Neural cell (in vitro differentiated cells): ENCODE measurements at regions not wholly inside any gene's neighbourhood (a gene's known extent, or its start where the extent isn't known, plus 50 kb on each side); places are given as distances from the start of the nearest gene placed in this dataset.

ENCODE experiments used
- EP300 ChIP-seq: fragments of 450-650 bp; conservative IDR thresholded peaks from 2 replicates; pipeline ENCODE4 v1.6.1; 2014; ENCODE audit warnings: antibody characterized with exemption, mild to moderate bottlenecking, moderate library complexity; ENCODE audit not compliant: poor library complexity, severe bottlenecking
- MXI1 ChIP-seq: fragments of 450-650 bp; conservative IDR thresholded peaks from 2 replicates; pipeline ENCODE4 v1.6.1; 2014; ENCODE audit warnings: antibody characterized with exemption, mild to moderate bottlenecking; ENCODE audit not compliant: poor library complexity, severe bottlenecking
- RAD21 ChIP-seq: fragments of 450-650 bp; conservative IDR thresholded peaks from 2 replicates; pipeline ENCODE4 v1.6.1; 2014; ENCODE audit warnings: antibody characterized with exemption, mild to moderate bottlenecking, moderate library complexity
- SMC3 ChIP-seq: fragments of 450-650 bp; conservative IDR thresholded peaks from 2 replicates; pipeline ENCODE4 v1.6.1; 2014; ENCODE audit warnings: antibody characterized with exemption, mild to moderate bottlenecking, moderate library complexity; ENCODE audit not compliant: poor library complexity
- TF ChIP-seq, protein P1 (sequence below): fragments of 450-650 bp; IDR thresholded peaks from 2 replicates; pipeline ENCODE4 v1.5.1; 2014; ENCODE audit warnings: antibody characterized with exemption, mild to moderate bottlenecking, moderate library complexity; ENCODE audit not compliant: poor library complexity, severe bottlenecking
- TF ChIP-seq, protein P2 (sequence below): IDR thresholded peaks from 2 replicates; pipeline ENCODE4 v1.6.1; 2012; ENCODE audit warnings: borderline replicate concordance

DNA sequence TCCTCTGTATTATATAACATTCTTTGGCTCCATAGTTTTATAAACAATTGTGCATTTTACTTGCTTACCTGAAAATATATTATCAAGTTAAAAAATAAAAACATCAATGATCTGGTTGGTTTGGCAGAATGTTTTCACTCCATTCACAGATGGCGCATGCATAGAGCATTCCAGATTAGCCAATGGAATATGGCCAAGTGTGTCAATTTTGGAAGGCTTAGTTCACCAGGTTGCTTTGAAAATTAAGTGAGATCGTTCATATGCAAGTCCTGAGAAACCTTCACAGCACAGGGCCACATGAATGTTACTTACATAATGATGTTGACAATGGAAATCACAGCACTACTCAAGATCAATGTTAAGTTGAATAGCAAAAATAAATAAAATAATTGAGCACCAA, 335.7 kb downstream of the GRB14 start:
- TF ChIP-seq, protein P1, sequence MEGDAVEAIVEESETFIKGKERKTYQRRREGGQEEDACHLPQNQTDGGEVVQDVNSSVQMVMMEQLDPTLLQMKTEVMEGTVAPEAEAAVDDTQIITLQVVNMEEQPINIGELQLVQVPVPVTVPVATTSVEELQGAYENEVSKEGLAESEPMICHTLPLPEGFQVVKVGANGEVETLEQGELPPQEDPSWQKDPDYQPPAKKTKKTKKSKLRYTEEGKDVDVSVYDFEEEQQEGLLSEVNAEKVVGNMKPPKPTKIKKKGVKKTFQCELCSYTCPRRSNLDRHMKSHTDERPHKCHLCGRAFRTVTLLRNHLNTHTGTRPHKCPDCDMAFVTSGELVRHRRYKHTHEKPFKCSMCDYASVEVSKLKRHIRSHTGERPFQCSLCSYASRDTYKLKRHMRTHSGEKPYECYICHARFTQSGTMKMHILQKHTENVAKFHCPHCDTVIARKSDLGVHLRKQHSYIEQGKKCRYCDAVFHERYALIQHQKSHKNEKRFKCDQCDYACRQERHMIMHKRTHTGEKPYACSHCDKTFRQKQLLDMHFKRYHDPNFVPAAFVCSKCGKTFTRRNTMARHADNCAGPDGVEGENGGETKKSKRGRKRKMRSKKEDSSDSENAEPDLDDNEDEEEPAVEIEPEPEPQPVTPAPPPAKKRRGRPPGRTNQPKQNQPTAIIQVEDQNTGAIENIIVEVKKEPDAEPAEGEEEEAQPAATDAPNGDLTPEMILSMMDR = no peak
- TF ChIP-seq RAD21 (no peak), SMC3 (no peak), MXI1 (no peak), EP300 (no peak)
- TF ChIP-seq, protein P2, sequence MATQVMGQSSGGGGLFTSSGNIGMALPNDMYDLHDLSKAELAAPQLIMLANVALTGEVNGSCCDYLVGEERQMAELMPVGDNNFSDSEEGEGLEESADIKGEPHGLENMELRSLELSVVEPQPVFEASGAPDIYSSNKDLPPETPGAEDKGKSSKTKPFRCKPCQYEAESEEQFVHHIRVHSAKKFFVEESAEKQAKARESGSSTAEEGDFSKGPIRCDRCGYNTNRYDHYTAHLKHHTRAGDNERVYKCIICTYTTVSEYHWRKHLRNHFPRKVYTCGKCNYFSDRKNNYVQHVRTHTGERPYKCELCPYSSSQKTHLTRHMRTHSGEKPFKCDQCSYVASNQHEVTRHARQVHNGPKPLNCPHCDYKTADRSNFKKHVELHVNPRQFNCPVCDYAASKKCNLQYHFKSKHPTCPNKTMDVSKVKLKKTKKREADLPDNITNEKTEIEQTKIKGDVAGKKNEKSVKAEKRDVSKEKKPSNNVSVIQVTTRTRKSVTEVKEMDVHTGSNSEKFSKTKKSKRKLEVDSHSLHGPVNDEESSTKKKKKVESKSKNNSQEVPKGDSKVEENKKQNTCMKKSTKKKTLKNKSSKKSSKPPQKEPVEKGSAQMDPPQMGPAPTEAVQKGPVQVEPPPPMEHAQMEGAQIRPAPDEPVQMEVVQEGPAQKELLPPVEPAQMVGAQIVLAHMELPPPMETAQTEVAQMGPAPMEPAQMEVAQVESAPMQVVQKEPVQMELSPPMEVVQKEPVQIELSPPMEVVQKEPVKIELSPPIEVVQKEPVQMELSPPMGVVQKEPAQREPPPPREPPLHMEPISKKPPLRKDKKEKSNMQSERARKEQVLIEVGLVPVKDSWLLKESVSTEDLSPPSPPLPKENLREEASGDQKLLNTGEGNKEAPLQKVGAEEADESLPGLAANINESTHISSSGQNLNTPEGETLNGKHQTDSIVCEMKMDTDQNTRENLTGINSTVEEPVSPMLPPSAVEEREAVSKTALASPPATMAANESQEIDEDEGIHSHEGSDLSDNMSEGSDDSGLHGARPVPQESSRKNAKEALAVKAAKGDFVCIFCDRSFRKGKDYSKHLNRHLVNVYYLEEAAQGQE = no peak
